CD4-positive, alpha-beta T cell (primary cell): ENCODE measurements at regions not wholly inside any gene's neighbourhood (a gene's known extent, or its start where the extent isn't known, plus 50 kb on each side); places are given as distances from the start of the nearest gene placed in this dataset.

ENCODE experiments used
- ATAC-seq: fragments of 200-7000 bp; cut with Tn5 transposase; one replicate; pipeline ENCODE4 v1.10.0; 2022; ENCODE audit warnings: mild to moderate bottlenecking; ENCODE audit not compliant: poor library complexity
- CTCF ChIA-PET: fragments of 350-600 bp; sonication (Branson Sonifier 250); formaldehyde crosslinking; loops from one replicate; lab custom pipeline; 2021; ENCODE audit warnings: antibody characterized with exemption, inconsistent platforms; lab: Charles Lee
- POLR2A ChIA-PET: fragments of 350-600 bp; sonication (Branson Sonifier 250); formaldehyde crosslinking; loops from one replicate; lab custom pipeline; 2021; ENCODE audit warnings: antibody characterized with exemption, inconsistent platforms; lab: Charles Lee
- DNase-seq, 14 experiments: peaks; one replicate each; pipeline ENCODE4 v3.0.0-alpha.2; 2013 to 2020; ENCODE audit warnings: mixed read lengths in 2 of 14
- H3K27ac ChIP-seq, 2 donors: one replicate each; pipeline versions ENCODE4 v1.5.1 to v1.7.0; 2013; ENCODE audit warnings: low read length in 2 of 2, low read depth in 1 of 2, mild to moderate bottlenecking in 1 of 2
- H3K27me3 ChIP-seq, 2 experiments: 1 replicate in 1 of 2; 2 replicates in 1 of 2; pipeline versions ENCODE4 v1.6.1 to v1.7.0; 2013; ENCODE audit warnings: low read length in 2 of 2, control low read depth in 1 of 2, mild to moderate bottlenecking in 1 of 2, moderate library complexity in 1 of 2; ENCODE audit not compliant: insufficient read depth in 2 of 2, control insufficient read depth in 1 of 2
- H3K36me3 ChIP-seq: one replicate; pipeline ENCODE4 v1.6.1; 2013; ENCODE audit warnings: low read length, control low read depth; ENCODE audit not compliant: insufficient read depth
- H3K4me1 ChIP-seq: one replicate; pipeline ENCODE4 v1.6.1; 2013; ENCODE audit warnings: low read length, control low read depth; ENCODE audit not compliant: insufficient read depth
- H3K4me3 ChIP-seq: one replicate; pipeline ENCODE4 v1.5.1; 2013; ENCODE audit warnings: mild to moderate bottlenecking, low read length, moderate library complexity
- H3K9me3 ChIP-seq, 2 experiments: 1 replicate in 1 of 2; 2 replicates in 1 of 2; pipeline versions ENCODE4 v1.6.1 to v1.7.0; 2013; ENCODE audit warnings: low read length in 2 of 2, mild to moderate bottlenecking in 2 of 2, control low read depth in 1 of 2, moderate library complexity in 1 of 2; ENCODE audit not compliant: control insufficient read depth in 1 of 2, insufficient read depth in 1 of 2
- H3K27ac Mint-ChIP-seq: one replicate; pipeline ENCODE4 v1.8.0; 2020; ENCODE audit warnings: mixed read lengths
- H3K27me3 Mint-ChIP-seq: one replicate; pipeline ENCODE4 v1.8.0; 2021; ENCODE audit warnings: mixed read lengths
- H3K36me3 Mint-ChIP-seq: one replicate; pipeline ENCODE4 v1.8.0; 2021; ENCODE audit warnings: low read depth, mixed read lengths
- H3K4me1 Mint-ChIP-seq: one replicate; pipeline ENCODE4 v1.8.0; 2021; ENCODE audit warnings: low read depth, mixed read lengths
- H3K4me3 Mint-ChIP-seq: one replicate; pipeline ENCODE4 v1.8.0; 2020; ENCODE audit warnings: mild to moderate bottlenecking, mixed read lengths
- H3K9me3 Mint-ChIP-seq: one replicate; pipeline ENCODE4 v1.8.0; 2020; ENCODE audit warnings: mixed read lengths
- intact Hi-C, 2 experiments: fragments of 100-400 bp; cut with DNase I in 1 of 2; cut with micrococcal nuclease in 1 of 2; formaldehyde crosslinking; loops; one replicate each; pipeline versions ENCODE4 v1.15.1 to v1.9.0; 2023 to 2025; cut with DNase I, micrococcal nuclease
- TF ChIP-seq, protein P1 (sequence below): fragments of 200-600 bp; IDR thresholded peaks from one replicate; pipeline ENCODE4 v1.8.0; 2022; ENCODE audit warnings: antibody characterized with exemption, mild to moderate bottlenecking

DNA sequence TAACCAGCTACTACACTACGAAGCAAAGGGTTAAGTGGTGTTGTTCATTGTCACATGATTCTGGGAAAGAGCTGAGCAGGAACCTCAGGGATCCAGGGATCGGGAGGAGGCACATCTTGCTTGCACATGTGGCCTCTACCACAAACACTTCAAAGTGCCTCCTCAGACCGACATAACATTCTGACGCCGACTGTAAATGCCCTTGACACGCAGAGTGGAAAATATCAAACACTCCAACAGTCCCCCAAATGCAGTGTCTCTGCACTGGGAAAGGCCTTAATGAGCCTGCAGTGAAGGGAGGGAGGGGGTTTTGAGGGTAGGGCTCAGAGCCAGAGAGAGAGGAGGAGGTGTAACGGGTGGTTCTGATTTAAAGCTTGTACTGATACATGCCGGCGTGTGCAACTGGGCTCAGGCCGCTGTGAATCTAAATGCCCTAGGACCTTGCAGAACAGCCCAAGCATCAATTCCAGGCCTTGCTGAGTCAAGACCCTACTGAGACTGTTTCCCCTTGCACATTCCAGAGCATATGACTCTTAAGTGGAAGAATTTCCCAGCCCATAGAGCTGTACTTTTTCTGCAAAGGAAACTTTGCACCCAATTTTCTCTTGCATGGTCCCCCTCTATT is 163.7 kb downstream of the NTMT2 start:
- Histone ChIP-seq H3K4me1 (no peaks in the 10 kb centered on the region), H3K4me3 (no peak overlapping the region), H3K36me3 (no peaks in the 10 kb centered on the region), H3K27ac (no peak overlapping the region), H3K27me3 (no peaks in the 10 kb centered on the region), H3K9me3 (no peaks in the 10 kb centered on the region)
- no peaks in the 10 kb centered on the region for H3K9me3 Mint-ChIP-seq
- ChIA-PET POLR2A (no interaction called here), CTCF (no interaction called here)
- H3K27me3 Mint-ChIP-seq: no peaks in the 10 kb centered on the region
- no peaks in the 10 kb centered on the region for H3K36me3 Mint-ChIP-seq
- DNase-seq (no peak), ATAC-seq (no peak)
- TF ChIP-seq, protein P1, sequence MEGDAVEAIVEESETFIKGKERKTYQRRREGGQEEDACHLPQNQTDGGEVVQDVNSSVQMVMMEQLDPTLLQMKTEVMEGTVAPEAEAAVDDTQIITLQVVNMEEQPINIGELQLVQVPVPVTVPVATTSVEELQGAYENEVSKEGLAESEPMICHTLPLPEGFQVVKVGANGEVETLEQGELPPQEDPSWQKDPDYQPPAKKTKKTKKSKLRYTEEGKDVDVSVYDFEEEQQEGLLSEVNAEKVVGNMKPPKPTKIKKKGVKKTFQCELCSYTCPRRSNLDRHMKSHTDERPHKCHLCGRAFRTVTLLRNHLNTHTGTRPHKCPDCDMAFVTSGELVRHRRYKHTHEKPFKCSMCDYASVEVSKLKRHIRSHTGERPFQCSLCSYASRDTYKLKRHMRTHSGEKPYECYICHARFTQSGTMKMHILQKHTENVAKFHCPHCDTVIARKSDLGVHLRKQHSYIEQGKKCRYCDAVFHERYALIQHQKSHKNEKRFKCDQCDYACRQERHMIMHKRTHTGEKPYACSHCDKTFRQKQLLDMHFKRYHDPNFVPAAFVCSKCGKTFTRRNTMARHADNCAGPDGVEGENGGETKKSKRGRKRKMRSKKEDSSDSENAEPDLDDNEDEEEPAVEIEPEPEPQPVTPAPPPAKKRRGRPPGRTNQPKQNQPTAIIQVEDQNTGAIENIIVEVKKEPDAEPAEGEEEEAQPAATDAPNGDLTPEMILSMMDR: no peak
- H3K27ac Mint-ChIP-seq: no peak overlapping the region
- H3K4me1 Mint-ChIP-seq: no peaks in the 10 kb centered on the region
- H3K4me3 Mint-ChIP-seq: no peak overlapping the region
- intact Hi-C loops: no loop called here

DNA sequence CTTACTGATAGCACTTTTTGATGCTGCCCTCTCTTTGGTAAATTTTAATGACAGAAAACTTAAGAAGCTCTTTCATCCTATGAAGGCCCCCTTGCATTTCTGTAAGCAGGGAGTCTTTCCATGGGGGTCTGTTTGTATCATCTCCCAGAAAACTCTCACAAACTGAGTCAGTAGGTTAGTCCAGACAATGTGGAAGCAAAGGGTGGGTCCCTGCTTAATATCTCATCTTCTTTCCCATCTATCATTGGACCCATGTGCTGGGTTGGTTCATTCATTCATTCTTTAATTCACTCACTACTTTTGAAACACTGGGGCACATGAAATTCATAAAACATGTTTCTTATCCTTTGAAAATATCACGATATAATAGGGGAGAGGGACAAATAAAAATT is 164.3 kb downstream of the NTMT2 start:
- no peak for DNase-seq
- CTCF ChIA-PET: no interaction called here
- Mint-ChIP-seq H3K36me3 (no peaks in the 10 kb centered on the region), H3K4me3 (no peak overlapping the region), H3K4me1 (no peaks in the 10 kb centered on the region), H3K27me3 (no peaks in the 10 kb centered on the region), H3K9me3 (no peaks in the 10 kb centered on the region), H3K27ac (no peak overlapping the region)
- no peak overlapping the region for H3K4me3 ChIP-seq
- no peaks in the 10 kb centered on the region for H3K9me3 ChIP-seq
- no peaks in the 10 kb centered on the region for H3K4me1 ChIP-seq
- POLR2A ChIA-PET: no interaction called here
- intact Hi-C loops: no loop called here
- no peaks in the 10 kb centered on the region for H3K36me3 ChIP-seq
- TF ChIP-seq, protein P1: no peak
- H3K27ac ChIP-seq: no peak overlapping the region
- no peak for ATAC-seq
- no peaks in the 10 kb centered on the region for H3K27me3 ChIP-seq

GRCh38 chr1:170310951-170311350 is 165.2 kb downstream of the NTMT2 start:
- Mint-ChIP-seq H3K27me3 (peaks cover 6% of the 10 kb centered on the region), H3K4me3 (no peak overlapping the region), H3K4me1 (no peaks in the 10 kb centered on the region), H3K9me3 (no peaks in the 10 kb centered on the region), H3K36me3 (no peaks in the 10 kb centered on the region), H3K27ac (no peak overlapping the region)
- no peak overlapping the region for H3K4me3 ChIP-seq
- no peaks in the 10 kb centered on the region for H3K9me3 ChIP-seq
- CTCF ChIA-PET: no interaction called here
- H3K27ac ChIP-seq: no peak overlapping the region
- no peaks in the 10 kb centered on the region for H3K4me1 ChIP-seq
- POLR2A ChIA-PET: no interaction called here
- TF ChIP-seq, protein P1: no peak
- no peaks in the 10 kb centered on the region for H3K27me3 ChIP-seq
- ATAC-seq (no peak), DNase-seq (no peak)
- H3K36me3 ChIP-seq: no peaks in the 10 kb centered on the region
- intact Hi-C loops: no loop called here
